GM18526 (cell line): ENCODE measurements at regions not wholly inside any gene's neighbourhood (a gene's known extent, or its start where the extent isn't known, plus 50 kb on each side); places are given as distances from the start of the nearest gene placed in this dataset.

Experiments
- POLR2A ChIP-seq: IDR thresholded peaks from 3 replicates; pipeline ENCODE4 v1.6.1; 2011; ENCODE audit not compliant: insufficient read length; ENCODE audit errors: extremely low read depth

DNA sequence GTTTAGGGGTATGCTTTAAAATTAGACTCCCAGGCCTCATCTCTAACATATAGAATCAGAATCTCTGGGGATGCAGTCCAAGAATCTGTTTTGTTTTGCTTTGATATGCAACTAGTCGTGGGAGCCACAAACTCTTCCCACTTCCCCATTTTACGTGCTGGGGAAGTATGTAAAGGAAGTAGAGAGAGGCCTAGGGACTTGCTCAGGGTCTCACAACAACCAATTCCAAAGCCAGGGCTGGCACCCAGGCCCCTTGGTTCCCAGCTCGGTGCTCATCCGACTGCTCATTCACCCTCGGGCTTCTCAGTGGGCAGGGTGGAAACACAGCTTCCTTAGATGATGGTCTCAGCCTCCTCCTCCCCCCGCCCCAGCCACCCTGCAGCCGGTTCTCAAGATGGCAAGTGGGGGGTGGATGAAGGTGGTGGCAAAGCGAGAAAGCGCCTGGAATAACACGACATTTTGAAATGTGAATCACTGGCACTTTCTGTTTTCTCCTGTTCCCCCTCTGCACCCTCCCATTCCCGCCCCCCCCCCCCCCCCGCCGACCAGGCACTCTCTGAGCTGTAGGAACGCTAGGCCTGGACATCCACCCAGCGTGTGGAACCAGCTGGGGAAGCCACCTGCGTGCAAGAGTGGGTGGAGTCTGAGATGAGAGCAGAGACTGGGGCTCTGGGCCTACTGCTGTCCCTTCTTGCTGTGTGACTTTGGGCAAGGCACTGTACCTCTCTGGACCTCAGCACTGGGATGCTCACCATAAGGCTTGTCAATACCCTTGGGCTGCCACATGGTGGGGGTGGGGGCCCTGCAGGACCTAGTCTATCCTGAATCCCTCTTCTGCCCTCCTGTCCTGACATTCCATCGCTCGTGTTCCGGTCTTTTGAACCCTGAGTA lies 214.5 kb downstream of the RPLP1 start:
- TF ChIP-seq POLR2A = no peak

DNA sequence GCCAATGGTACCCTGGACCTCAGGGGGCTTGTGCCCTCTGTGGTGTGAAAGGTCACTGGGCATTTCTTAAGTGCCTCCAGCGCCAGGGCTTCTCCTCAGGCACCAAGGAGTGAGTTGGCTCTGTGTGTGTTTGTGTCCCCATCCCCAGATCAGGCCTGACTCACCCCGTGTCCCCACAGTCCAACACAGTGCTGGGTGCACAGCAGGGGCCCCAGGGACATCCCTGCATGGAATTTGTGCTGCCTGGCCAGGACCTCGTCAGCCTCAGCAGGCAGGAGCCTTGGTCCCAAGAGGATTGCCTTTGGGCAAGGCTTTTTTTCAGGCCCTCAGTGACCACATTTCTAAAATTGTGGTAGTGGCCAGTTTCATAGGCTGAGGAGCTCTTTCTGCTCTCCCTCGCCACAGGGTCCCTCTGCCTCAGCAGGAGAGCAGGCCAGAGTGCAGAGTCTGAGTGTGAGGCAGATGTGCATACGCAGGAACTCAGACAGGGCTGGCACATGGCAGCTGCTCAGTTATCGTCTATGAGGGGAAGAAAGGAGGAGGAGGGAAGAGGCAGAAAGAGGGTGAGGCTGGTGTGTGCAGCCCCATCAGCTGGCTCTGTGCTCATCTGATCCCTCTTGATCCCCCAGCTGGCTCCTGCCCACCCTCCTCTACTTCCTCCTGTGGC lies 215.6 kb downstream of the RPLP1 start:
- TF ChIP-seq POLR2A = no peak

DNA sequence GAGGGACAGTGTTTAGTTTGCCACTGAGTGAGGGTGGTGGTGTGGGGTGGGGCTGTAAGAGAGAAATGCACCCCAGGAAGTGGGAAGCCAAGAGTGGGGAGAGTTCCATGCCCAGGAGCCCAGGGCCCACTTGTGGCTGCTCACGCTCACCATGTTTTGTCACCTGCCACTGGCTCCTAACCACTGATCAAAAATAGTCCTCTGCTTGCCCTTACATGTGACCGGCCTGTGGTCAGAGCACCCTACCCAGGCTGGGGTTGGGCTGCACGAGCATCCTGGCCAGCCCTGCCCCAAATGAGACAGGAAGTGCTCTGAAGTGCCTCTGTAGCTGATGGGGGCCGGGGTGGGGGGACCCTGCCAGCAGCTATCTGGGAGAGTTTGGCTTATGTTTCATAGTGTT lies 216.3 kb downstream of the RPLP1 start:
- TF ChIP-seq POLR2A = no peak

DNA sequence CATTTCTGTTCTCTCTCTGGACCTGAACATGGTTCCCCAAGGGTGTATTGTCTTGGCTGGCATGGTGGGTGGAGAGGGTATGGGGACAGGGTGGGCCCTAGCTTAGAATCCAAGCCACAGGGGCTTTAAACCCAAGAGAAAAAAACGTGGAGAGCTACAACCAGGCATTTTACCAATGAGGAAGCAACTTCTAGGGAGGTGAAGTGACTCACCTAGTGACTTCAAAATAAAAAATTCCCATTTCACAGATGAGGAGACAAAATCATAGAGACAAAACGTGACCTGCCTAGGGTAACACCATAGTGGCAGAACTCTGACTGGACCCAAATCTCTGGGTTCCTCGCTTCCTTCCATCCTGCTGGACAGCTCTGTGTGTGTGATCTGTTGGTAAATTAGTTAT lies 216.8 kb downstream of the RPLP1 start:
- TF ChIP-seq POLR2A = no peak

DNA sequence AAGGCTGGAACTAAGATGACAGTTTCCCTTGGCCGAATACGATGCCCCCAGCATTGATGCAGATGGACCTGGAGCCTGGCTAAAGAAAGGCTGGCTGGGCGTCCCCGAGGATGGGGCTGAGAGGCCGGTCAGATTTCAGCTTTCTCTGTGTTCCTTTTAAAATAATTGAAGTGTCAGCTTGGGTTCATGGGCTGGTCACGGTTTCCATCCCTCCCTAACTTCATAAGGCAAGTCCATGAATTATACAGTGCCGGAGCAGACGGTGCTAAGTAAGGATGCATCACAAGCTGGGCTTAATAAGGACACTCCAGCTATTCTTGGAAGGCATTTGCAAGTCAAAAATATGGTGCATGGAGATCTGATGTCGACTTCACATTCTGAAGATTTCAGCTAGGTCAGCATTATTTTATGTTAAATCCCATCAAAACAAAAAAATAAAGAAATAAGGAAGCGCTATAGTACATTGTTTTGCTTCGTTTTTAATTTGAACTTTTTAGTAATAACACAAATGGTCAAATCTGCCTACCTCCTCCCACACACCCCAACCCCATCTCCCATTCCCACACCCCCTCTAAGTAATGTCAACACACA lies 220.8 kb downstream of the RPLP1 start:
- no peak for TF ChIP-seq POLR2A

DNA sequence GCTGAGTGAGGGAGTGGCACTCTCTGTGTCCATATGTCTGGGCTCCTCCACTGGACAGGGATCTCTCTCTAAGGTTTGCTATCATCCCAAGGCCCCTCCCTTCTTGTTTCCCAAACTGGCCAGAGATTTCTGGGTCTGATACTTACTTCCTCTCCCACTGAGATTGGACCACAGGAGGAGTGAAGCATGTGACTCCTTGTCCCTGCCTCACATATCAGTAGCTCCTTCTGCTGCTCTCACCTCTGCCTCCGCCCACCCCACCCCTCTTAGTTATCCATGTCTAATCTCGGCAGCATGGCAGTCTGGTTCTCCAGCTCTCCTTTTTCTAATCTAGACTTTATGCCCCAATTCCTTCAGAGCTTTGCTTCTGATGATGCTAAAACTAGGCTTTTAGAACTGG lies 223.1 kb downstream of the RPLP1 start:
- TF ChIP-seq POLR2A = no peak

DNA sequence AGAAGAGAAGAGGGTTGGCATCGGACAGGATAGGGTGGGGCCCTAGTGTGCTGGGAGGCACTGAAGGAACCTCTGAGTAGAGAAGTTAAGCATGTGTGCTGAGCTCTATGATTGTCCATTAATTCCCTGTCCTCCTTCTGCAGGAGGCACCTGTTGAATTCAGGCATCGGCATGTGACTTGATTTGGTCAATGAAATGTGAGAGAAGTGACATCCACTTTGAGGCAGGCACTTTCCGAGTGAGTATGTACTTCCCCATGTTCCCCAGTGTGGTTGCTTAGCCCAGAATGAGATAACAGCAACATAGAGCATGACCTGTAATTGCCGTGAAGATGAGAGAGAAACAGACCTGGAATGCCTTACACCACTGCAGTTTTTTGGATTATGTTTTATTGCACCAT lies 224.8 kb downstream of the RPLP1 start:
- TF ChIP-seq POLR2A = no peak

DNA sequence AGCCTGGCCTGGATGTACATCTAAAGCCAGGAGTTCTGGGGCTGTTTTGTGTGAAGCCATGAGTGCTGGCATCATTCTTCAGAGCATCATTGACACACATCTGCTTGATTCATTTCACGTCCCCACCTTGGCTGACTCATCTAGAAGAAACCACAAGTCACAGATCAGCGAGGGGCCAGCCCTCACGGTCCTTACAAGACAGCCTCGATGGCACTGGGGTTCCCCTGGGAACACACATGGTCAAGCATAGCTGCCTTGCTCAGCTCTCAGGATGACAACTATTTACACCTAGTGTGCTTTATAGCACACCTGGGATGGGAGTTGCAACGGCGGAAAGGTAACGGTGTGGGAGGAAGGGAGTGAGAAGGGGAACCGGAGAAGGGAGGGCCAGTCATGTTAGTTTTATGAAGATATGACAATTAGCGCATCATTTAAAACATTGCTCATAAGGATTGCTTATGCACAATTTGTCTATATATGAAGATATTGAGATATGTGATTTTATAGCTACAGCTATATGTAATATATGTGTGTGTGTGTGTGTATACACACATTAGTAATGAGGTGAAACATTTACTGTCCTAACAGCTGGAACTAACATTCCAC lies 227.1 kb downstream of the RPLP1 start:
- TF ChIP-seq POLR2A = no peak

DNA sequence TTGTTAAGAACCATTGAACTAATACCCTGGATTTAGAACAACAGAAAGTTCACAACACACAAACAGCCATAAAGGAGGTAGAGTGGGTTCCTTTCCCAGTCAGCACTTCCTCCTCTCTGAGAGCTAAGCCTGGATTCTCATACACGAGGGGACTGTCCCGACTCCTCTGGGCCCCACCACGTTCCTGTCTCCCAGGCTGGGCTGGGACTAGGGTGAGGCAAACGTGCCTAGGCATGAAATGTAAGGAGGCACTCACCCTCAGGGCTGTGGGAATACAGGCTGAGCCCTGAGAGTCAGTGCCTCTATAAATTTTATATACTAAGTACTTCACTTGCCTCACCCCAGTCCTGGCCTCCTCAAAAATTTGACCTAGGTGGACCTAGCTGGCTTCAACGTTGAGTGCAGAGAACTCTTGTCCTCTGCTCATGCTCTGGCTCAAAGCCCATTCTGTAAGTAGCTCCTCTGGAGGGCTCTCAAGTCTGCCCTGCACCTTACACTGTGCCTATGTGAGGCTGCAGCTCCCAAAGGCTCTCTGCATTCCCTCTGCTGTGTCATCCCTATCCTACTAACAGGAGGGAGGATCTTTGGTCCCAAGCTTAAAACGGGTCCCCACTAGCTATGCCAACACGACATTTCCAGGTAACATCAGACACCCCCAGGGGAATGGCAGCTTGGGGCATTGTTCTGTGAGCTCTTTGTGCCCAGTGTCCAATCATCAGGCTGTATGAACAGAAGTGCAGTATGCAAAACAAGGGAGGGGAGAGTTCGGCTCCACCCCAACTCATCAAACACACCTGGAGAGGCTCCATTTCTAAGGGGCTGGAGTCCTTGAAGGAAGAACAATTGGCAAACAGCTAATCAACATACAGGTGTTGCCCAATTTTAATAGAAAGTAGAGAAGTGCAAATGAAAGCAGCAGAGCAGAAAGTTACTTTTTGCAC lies 233.2 kb downstream of the RPLP1 start:
- TF ChIP-seq POLR2A = no peak

DNA sequence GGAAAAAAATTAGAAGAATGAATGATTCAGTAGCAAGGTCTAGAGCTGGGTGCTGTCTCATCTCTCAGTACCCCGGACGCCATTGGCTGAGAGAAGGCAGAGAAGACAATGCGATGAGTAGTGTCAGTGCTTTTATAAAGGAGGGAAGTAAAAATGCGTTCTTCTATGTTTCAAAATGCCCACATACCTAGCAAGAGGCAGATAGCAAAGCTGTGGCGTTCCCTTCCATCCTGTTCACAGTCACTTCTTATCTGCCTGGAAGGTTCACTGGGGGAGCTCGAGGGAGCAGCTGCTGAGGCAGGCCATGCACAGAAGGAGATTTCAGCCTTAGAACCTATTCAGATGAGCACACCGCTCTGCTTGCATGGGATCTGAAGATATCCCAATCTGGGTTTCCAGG lies 234.0 kb downstream of the RPLP1 start:
- TF ChIP-seq POLR2A = no peak

DNA sequence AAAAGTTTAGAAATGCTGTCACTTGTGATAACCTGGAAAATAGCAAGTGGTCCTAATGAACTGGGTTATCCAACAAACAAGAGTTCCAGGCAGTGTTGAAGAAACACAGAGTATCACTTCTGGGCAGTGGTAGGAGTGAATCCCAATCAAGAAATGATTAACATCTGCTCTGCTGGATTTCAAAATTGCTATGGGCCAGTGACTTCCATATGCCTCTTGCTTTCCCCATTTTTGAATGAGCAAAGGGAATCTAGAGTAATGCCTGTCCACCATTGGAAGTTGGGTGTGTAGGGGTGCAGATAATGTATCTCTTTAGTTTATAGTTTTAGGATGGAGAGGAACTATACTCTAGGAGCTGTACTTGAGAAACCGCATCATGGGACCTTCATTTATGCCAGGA lies 236.5 kb downstream of the RPLP1 start:
- no peak for TF ChIP-seq POLR2A

DNA sequence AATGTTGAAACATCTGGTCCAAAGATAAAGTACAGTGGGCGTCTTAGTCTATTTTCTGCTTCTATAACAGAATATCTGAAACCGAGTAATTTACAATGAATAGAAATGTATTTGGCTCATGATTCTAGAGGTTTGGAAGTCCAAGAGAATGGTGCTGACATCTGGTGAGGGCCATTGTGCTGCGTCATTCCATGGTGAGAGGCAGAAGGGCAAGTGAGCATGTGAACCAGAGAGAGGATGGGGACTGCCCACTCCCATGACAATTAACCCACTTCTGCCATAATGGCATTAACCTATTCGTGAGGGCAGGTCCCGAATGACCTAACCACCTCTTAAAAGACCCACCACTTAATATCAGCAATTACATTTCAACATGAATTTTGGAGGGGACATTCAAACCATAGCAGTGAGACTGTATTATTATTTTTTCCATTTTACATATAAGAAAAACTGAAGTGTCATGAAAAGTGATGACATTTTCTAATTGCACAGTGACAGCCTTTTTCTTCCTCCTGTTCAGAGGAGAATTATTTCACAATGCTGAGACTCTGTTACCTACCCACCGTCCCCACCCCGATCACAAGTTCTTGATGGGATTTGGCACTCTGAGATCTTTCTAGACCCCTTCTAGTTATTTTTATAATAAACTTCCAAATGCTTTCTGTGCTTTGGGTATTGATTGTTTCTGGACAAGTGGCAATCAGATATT lies 238.8 kb downstream of the RPLP1 start:
- TF ChIP-seq POLR2A = no peak

DNA sequence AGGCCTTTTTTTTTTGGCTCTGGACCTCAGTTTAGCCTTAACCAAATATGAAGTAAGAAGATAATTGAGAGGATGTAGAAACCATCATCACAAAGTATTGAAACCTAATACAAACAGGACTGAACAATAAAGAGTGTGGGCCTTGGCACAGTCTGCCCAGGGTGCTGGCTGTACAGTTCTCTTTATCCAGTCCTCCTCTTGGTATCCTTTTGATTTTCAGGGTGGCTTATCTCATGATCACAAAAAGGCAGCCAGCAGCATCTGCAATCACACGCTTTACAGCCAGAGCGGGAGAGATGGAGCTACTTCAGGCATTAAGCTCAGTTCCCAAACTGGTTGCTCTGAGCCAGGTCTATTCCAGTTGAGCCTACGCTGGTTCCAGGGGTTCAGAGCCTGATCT lies 239.7 kb downstream of the RPLP1 start:
- no peak for TF ChIP-seq POLR2A

DNA sequence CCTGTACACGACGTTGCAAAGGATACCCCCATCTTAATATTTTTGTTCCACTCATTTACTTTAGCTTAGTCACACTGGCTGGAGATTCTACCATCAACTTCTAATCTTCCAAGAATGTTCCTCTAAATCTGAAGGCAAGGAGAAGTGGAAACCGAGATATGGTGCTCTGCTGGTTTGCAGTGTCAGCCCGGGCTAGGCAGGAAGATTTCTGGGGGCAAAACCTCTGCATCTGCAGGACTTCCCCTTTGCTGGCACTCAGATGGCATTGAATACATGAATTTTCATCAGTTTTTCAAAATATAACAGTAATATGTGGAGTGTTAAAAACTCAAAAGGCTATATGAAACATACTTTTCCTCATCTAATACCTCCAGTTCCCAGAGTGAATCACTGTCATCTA lies 240.4 kb downstream of the RPLP1 start:
- TF ChIP-seq POLR2A = no peak
